A549 (cell line): ENCODE measurements at regions not wholly inside any gene's neighbourhood (a gene's known extent, or its start where the extent isn't known, plus 50 kb on each side); places are given as distances from the start of the nearest gene placed in this dataset.

Source experiments
- EHMT2 ChIP-seq: fragments of 200-600 bp; sonication (generic); IDR thresholded peaks from 2 replicates; pipeline ENCODE4 v1.6.1; 2016; ENCODE audit warnings: antibody characterized with exemption, low read depth, mild to moderate bottlenecking, moderate library complexity
- EP300 ChIP-seq, 2 experiments: fragments of >200 bp; sonication (Bioruptor Twin); formaldehyde crosslinking; IDR thresholded peaks; 2 replicates in 1 of 2; 3 replicates in 1 of 2; pipeline ENCODE4 v1.6.1; 2016 to 2017
- POLR2A ChIP-seq: IDR thresholded peaks from 2 replicates; pipeline ENCODE4 v1.6.1; 2012; ENCODE audit warnings: mild to moderate bottlenecking, low read length
- RCOR1 ChIP-seq: fragments of 150-350 bp; IDR thresholded peaks from 2 replicates; pipeline ENCODE4 v1.6.1; 2014; ENCODE audit warnings: antibody characterized with exemption, low read length, low read depth
- SMC3 ChIP-seq: fragments of >200 bp; sonication (Bioruptor Twin); formaldehyde crosslinking; IDR thresholded peaks from 3 replicates; pipeline ENCODE4 v1.6.1; 2018; ENCODE audit warnings: inconsistent platforms
- TF ChIP-seq, protein P1 (sequence below): fragments of >200 bp; sonication (Bioruptor Twin); formaldehyde crosslinking; IDR thresholded peaks from 3 replicates; pipeline ENCODE4 v1.5.1; 2016
- TF ChIP-seq, protein P2 (sequence below): IDR thresholded peaks from 2 replicates; pipeline ENCODE4 v1.6.1; 2012; ENCODE audit warnings: low read depth, borderline replicate concordance

DNA sequence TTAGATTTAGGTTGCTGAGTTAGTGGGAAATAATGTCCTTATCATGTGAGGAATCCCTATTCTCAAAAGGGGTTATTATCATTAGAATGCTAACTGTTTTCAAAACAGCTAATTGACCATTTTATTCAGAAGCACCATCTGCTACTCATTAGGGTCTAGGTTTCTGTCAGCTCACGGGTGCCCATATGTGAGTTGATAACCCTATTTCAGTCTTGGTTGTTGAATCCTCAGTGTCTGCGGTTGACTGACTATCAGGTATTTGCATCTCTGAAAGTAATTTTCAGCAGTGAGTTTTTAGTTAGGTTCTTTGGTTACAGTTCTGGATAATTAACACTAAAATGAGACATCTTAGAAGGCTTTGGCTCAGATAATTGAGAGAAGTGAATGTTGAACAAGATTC, 1404.0 kb downstream of the AACS start:
- TF ChIP-seq, protein P1, sequence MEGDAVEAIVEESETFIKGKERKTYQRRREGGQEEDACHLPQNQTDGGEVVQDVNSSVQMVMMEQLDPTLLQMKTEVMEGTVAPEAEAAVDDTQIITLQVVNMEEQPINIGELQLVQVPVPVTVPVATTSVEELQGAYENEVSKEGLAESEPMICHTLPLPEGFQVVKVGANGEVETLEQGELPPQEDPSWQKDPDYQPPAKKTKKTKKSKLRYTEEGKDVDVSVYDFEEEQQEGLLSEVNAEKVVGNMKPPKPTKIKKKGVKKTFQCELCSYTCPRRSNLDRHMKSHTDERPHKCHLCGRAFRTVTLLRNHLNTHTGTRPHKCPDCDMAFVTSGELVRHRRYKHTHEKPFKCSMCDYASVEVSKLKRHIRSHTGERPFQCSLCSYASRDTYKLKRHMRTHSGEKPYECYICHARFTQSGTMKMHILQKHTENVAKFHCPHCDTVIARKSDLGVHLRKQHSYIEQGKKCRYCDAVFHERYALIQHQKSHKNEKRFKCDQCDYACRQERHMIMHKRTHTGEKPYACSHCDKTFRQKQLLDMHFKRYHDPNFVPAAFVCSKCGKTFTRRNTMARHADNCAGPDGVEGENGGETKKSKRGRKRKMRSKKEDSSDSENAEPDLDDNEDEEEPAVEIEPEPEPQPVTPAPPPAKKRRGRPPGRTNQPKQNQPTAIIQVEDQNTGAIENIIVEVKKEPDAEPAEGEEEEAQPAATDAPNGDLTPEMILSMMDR: no peak
- TF ChIP-seq RCOR1: no peak
- TF ChIP-seq EHMT2: no peak
- no peak for TF ChIP-seq EP300 (IDR thresholded peaks at IDR 0.05)
- TF ChIP-seq, protein P2, sequence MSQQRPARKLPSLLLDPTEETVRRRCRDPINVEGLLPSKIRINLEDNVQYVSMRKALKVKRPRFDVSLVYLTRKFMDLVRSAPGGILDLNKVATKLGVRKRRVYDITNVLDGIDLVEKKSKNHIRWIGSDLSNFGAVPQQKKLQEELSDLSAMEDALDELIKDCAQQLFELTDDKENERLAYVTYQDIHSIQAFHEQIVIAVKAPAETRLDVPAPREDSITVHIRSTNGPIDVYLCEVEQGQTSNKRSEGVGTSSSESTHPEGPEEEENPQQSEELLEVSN: no peak
- no peak for TF ChIP-seq POLR2A
- no peak for TF ChIP-seq SMC3
